ENCODE measurements at regions not wholly inside any gene's neighbourhood (a gene's known extent, or its start where the extent isn't known, plus 50 kb on each side); places are given as distances from the start of the nearest gene placed in this dataset.
"Not testable (repeated sequence)": the region's sequence is repeated elsewhere in the genome, so short reads cannot be mapped to it uniquely, and the experiment has no call there.

DNA sequence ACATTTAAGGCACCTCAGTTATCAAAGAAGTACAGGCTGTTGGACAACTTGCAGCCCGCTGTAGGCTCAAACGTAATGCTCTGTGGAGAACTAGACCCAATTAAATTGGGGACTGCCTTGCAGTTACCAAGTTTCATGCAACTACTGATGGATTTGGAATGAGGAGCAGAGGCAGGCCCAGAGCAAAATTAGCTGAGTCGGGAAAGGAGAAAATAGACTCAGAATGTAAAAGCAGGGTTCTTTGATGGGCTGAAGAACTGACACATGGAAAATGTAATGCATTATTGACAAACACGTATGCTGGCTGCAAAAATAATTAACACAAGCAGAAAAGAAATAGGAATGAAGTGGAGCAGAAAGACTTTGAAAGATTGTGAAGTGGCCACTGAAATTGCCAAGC lies 432.7 kb upstream of the HNRNPA3 start:
- Histone ChIP-seq H3K9ac (ENCODE audit: low read depth in 1 of 2, low read length in 2 of 2) (no peak overlapping the region), H3K27me3 (ENCODE audit: control insufficient read depth in 2 of 2, insufficient read depth in 2 of 2, low read length in 2 of 2) (no peaks in the 10 kb centered on the region), H3K36me3 (ENCODE audit: control insufficient read depth in 2 of 2, insufficient read depth in 2 of 2, low read length in 2 of 2) (no peaks in the 10 kb centered on the region), H3K4me3 (ENCODE audit: low read length in 2 of 2) (no peak overlapping the region), H3K27ac (ENCODE audit: low read depth in 2 of 2, low read length in 2 of 2) (no peak overlapping the region), H3K4me1 (ENCODE audit: control insufficient read depth in 2 of 2, insufficient read depth in 2 of 2, low read length in 2 of 2) (no peaks in the 10 kb centered on the region), H3K9me3 (ENCODE audit: control insufficient read depth in 2 of 2, low read length in 2 of 2) (no peaks in the 10 kb centered on the region)

DNA sequence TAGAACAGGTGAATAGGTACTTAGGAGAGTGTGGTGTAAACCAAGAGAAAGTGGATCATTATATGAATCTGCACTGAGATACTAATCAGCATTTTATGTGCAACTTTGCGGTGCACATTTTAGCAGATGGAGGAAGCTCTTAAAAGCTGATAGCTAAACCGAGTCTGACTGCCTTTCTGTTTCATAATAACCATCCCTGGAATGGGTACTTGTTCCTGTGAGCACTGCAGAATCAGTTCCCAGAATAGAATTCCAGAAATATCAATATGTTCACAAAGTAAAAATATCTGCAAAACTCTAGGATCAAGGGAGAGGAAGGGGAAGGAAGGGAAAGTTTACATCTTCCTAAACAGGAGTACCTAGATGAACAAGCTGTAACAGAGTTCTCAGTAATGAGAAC lies 432.2 kb upstream of the HNRNPA3 start:
- H3K9ac ChIP-seq (ENCODE audit: low read depth in 1 of 2, low read length in 2 of 2): no peak overlapping the region
- H3K9me3 ChIP-seq (ENCODE audit: control insufficient read depth in 2 of 2, low read length in 2 of 2): no peaks in the 10 kb centered on the region
- no peaks in the 10 kb centered on the region for H3K4me1 ChIP-seq (ENCODE audit: control insufficient read depth in 2 of 2, insufficient read depth in 2 of 2, low read length in 2 of 2)
- no peaks in the 10 kb centered on the region for H3K27me3 ChIP-seq (ENCODE audit: control insufficient read depth in 2 of 2, insufficient read depth in 2 of 2, low read length in 2 of 2)
- no peak overlapping the region for H3K27ac ChIP-seq (ENCODE audit: low read depth in 2 of 2, low read length in 2 of 2)
- H3K36me3 ChIP-seq (ENCODE audit: control insufficient read depth in 2 of 2, insufficient read depth in 2 of 2, low read length in 2 of 2): no peaks in the 10 kb centered on the region
- no peak overlapping the region for H3K4me3 ChIP-seq (ENCODE audit: low read length in 2 of 2)

DNA sequence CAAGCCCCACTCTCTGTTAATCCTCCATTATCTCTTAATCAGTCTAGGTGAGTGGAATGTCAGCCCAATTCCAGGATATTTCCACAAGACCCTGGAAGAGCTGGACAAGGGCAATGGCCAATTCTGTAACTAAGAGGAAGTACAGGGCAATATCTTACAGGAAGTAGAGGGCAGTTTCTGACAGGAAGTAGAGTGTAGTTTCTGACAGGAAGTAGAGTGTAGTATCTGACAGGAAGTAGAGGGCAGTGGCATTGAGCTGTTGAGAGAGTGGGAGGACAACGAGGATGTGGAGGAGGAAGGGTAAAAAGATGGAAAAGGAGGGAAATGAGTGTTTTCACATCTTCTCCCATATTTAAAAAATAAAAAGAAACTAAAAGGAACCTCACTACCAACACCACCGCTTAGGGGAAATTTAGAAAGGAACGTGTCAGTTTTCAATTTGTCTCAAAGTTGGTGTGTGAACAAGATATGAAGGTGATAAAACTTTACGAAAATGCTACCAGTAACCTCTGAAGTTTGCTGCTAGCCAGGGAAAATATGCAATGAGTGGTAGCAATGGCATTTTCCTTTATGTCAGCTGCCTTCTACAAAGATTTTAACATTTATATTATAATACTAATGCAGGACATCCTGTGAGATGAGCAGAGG lies 430.9 kb upstream of the HNRNPA3 start:
- H3K4me1 ChIP-seq (ENCODE audit: control insufficient read depth in 2 of 2, insufficient read depth in 2 of 2, low read length in 2 of 2): no peaks in the 10 kb centered on the region
- H3K9ac ChIP-seq (ENCODE audit: low read depth in 1 of 2, low read length in 2 of 2): no peak overlapping the region
- H3K4me3 ChIP-seq (ENCODE audit: low read length in 2 of 2): no peak overlapping the region
- no peaks in the 10 kb centered on the region for H3K27me3 ChIP-seq (ENCODE audit: control insufficient read depth in 2 of 2, insufficient read depth in 2 of 2, low read length in 2 of 2)
- no peaks in the 10 kb centered on the region for H3K36me3 ChIP-seq (ENCODE audit: control insufficient read depth in 2 of 2, insufficient read depth in 2 of 2, low read length in 2 of 2)
- H3K9me3 ChIP-seq (ENCODE audit: control insufficient read depth in 2 of 2, low read length in 2 of 2): no peaks in the 10 kb centered on the region
- H3K27ac ChIP-seq (ENCODE audit: low read depth in 2 of 2, low read length in 2 of 2): no peak overlapping the region

DNA sequence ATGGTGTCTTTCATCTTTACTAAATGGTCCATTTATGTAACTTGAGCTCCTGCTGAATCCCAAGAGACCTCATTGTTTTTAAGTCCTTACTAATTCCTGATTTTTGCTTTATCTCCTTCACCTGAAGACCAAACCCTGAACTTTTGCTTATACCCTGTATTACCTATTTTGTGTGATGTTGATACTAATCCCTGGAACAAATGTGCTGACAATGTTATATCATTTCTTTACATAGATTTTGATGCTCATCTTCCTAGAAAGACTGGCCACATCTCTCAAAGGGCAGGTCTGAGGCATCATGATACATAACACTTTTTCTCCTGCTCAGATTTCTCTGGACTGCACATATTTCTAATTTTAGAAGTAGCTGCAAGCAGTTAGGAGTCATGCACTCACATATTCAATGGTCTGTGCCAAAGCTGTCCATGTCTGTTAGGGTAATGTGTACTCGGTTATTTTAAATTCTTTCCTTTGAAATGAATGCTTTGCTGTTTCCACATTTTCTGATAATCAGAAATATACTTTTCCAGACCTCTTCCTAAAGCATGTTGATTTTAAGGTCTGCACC lies 427.9 kb upstream of the HNRNPA3 start:
- H3K27ac ChIP-seq (ENCODE audit: low read depth in 2 of 2, low read length in 2 of 2): no peak overlapping the region
- H3K9me3 ChIP-seq (ENCODE audit: control insufficient read depth in 2 of 2, low read length in 2 of 2): no peaks in the 10 kb centered on the region
- no peak overlapping the region for H3K9ac ChIP-seq (ENCODE audit: low read depth in 1 of 2, low read length in 2 of 2)
- H3K36me3 ChIP-seq (ENCODE audit: control insufficient read depth in 2 of 2, insufficient read depth in 2 of 2, low read length in 2 of 2): no peaks in the 10 kb centered on the region
- H3K4me3 ChIP-seq (ENCODE audit: low read length in 2 of 2): no peak overlapping the region
- H3K27me3 ChIP-seq (ENCODE audit: control insufficient read depth in 2 of 2, insufficient read depth in 2 of 2, low read length in 2 of 2): no peaks in the 10 kb centered on the region
- no peaks in the 10 kb centered on the region for H3K4me1 ChIP-seq (ENCODE audit: control insufficient read depth in 2 of 2, insufficient read depth in 2 of 2, low read length in 2 of 2)

DNA sequence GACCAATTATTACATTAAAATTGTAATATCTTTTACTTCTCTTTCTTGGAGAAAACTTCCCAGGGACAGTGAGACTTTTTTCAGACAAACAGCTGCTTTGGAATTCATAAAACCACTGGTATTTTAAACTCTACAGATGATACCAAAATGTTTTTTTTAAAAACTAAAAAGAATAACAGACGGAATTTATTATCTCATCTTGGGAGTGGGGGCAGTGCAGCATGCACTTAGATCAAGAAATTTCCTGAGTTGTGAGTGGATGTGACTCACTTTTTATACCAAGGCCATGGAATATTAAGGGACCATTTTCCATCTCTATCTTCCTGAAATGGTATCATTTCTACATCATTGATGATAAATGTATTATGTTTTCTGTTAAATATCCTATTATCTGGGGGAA lies 422.8 kb upstream of the HNRNPA3 start:
- Histone ChIP-seq H3K27me3 (ENCODE audit: control insufficient read depth in 2 of 2, insufficient read depth in 2 of 2, low read length in 2 of 2) (peaks cover 0 to 2% of the 10 kb centered on the region in 2 donors), H3K4me1 (ENCODE audit: control insufficient read depth in 2 of 2, insufficient read depth in 2 of 2, low read length in 2 of 2) (no peaks in the 10 kb centered on the region), H3K9me3 (ENCODE audit: control insufficient read depth in 2 of 2, low read length in 2 of 2) (no peaks in the 10 kb centered on the region), H3K27ac (ENCODE audit: low read depth in 2 of 2, low read length in 2 of 2) (no peak overlapping the region), H3K4me3 (ENCODE audit: low read length in 2 of 2) (no peak overlapping the region), H3K9ac (ENCODE audit: low read depth in 1 of 2, low read length in 2 of 2) (no peak overlapping the region), H3K36me3 (ENCODE audit: control insufficient read depth in 2 of 2, insufficient read depth in 2 of 2, low read length in 2 of 2) (no peaks in the 10 kb centered on the region)

DNA sequence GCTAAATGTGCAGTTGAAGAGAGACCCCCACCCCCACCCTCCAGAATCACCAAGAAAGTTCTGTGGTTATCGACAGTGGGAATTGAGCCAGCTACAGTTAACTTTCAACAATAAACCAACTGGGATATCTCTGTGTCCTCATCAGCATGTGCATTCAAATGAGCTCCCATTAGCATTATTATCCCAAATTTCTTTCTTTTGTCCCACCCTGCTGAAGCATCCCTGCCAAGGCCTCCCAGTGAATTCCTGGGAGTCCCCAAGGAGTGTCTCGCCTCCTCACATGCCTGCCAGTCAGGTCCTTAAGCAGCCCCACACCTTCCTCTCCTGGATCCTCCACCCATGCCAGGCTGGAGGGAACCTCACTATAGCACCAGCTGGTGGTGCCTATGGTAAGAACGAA lies 422.1 kb upstream of the HNRNPA3 start:
- no peak overlapping the region for H3K9ac ChIP-seq (ENCODE audit: low read depth in 1 of 2, low read length in 2 of 2)
- no peaks in the 10 kb centered on the region for H3K36me3 ChIP-seq (ENCODE audit: control insufficient read depth in 2 of 2, insufficient read depth in 2 of 2, low read length in 2 of 2)
- H3K4me3 ChIP-seq (ENCODE audit: low read length in 2 of 2): no peak overlapping the region
- H3K27ac ChIP-seq (ENCODE audit: low read depth in 2 of 2, low read length in 2 of 2): no peak overlapping the region
- H3K4me1 ChIP-seq (ENCODE audit: control insufficient read depth in 2 of 2, insufficient read depth in 2 of 2, low read length in 2 of 2): no peaks in the 10 kb centered on the region
- H3K27me3 ChIP-seq (ENCODE audit: control insufficient read depth in 2 of 2, insufficient read depth in 2 of 2, low read length in 2 of 2): peaks cover 0 to 2% of the 10 kb centered on the region in 2 donors
- no peaks in the 10 kb centered on the region for H3K9me3 ChIP-seq (ENCODE audit: control insufficient read depth in 2 of 2, low read length in 2 of 2)

DNA sequence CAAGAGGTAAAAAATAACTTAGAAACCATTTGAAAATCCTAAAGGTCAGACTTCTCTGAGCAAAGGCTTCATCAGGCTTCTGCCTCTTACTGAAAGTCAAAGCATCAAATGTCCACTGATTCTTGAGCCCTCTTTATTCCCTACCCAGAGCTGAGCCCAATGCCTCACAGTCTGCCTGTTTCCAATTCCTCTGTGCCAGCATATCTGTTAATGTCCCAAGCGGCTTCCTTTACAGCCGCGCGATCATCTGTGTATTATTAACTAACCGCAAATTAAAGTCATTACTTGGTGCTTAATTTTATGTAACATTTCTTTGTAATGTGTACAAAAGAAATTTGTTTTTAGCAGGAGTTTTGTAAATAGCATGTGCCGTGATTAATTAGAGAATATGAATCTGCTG lies 418.8 kb upstream of the HNRNPA3 start:
- H3K4me3 ChIP-seq (ENCODE audit: low read length in 2 of 2): no peak overlapping the region
- no peaks in the 10 kb centered on the region for H3K9me3 ChIP-seq (ENCODE audit: control insufficient read depth in 2 of 2, low read length in 2 of 2)
- H3K9ac ChIP-seq (ENCODE audit: low read depth in 1 of 2, low read length in 2 of 2): no peak overlapping the region
- H3K27ac ChIP-seq (ENCODE audit: low read depth in 2 of 2, low read length in 2 of 2): no peak overlapping the region
- H3K27me3 ChIP-seq (ENCODE audit: control insufficient read depth in 2 of 2, insufficient read depth in 2 of 2, low read length in 2 of 2): peaks cover 0 to 2% of the 10 kb centered on the region in 2 donors
- no peaks in the 10 kb centered on the region for H3K36me3 ChIP-seq (ENCODE audit: control insufficient read depth in 2 of 2, insufficient read depth in 2 of 2, low read length in 2 of 2)
- no peaks in the 10 kb centered on the region for H3K4me1 ChIP-seq (ENCODE audit: control insufficient read depth in 2 of 2, insufficient read depth in 2 of 2, low read length in 2 of 2)

DNA sequence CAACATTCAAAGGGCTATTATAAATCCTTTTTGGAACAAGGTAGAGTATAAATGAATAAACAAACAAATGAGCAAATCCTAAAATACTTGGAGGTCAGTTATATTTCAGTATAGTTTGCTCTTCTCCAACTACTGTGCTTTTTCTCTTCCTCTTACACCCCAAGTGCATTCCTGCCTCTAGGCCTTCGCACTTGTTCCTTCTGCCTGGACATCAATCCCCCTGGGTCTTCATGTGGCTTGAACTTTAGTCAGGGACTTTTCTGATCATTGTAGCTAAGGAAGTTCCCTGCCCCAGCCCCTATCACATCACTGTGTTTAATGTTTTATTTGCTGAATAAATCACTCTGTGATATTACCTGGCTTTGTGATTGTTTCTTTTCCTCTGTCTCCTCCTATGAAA lies 418.2 kb upstream of the HNRNPA3 start:
- Histone ChIP-seq H3K27me3 (ENCODE audit: control insufficient read depth in 2 of 2, insufficient read depth in 2 of 2, low read length in 2 of 2) (peaks cover 0 to 2% of the 10 kb centered on the region in 2 donors), H3K36me3 (ENCODE audit: control insufficient read depth in 2 of 2, insufficient read depth in 2 of 2, low read length in 2 of 2) (no peaks in the 10 kb centered on the region), H3K9ac (ENCODE audit: low read depth in 1 of 2, low read length in 2 of 2) (no peak overlapping the region), H3K9me3 (ENCODE audit: control insufficient read depth in 2 of 2, low read length in 2 of 2) (no peaks in the 10 kb centered on the region), H3K4me1 (ENCODE audit: control insufficient read depth in 2 of 2, insufficient read depth in 2 of 2, low read length in 2 of 2) (no peaks in the 10 kb centered on the region), H3K27ac (ENCODE audit: low read depth in 2 of 2, low read length in 2 of 2) (no peak overlapping the region), H3K4me3 (ENCODE audit: low read length in 2 of 2) (no peak overlapping the region)

DNA sequence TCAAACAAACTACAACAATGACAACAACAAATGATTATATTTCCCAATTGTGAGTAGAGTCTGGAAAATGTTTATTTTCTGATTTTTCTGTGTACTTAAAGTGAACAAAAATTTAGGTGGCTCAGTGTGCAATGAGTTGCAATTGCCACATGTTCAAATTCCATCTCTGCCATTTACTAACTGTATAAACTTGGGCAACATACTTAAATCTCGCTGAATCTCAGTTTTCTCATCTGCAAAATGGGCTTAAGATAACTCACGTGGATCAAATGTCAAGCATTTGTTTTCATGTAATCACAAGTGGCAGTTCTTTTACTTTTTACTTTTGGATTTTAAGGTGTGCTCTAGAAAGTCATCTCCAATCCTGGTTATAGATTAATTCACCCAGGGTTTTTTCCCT lies 416.8 kb upstream of the HNRNPA3 start:
- H3K9me3 ChIP-seq (ENCODE audit: control insufficient read depth in 2 of 2, low read length in 2 of 2): no peaks in the 10 kb centered on the region
- no peaks in the 10 kb centered on the region for H3K4me1 ChIP-seq (ENCODE audit: control insufficient read depth in 2 of 2, insufficient read depth in 2 of 2, low read length in 2 of 2)
- no peak overlapping the region for H3K4me3 ChIP-seq (ENCODE audit: low read length in 2 of 2)
- no peak overlapping the region for H3K9ac ChIP-seq (ENCODE audit: low read depth in 1 of 2, low read length in 2 of 2)
- H3K27me3 ChIP-seq (ENCODE audit: control insufficient read depth in 2 of 2, insufficient read depth in 2 of 2, low read length in 2 of 2): peaks cover 0 to 2% of the 10 kb centered on the region in 2 donors
- no peak overlapping the region for H3K27ac ChIP-seq (ENCODE audit: low read depth in 2 of 2, low read length in 2 of 2)
- H3K36me3 ChIP-seq (ENCODE audit: control insufficient read depth in 2 of 2, insufficient read depth in 2 of 2, low read length in 2 of 2): no peaks in the 10 kb centered on the region

DNA sequence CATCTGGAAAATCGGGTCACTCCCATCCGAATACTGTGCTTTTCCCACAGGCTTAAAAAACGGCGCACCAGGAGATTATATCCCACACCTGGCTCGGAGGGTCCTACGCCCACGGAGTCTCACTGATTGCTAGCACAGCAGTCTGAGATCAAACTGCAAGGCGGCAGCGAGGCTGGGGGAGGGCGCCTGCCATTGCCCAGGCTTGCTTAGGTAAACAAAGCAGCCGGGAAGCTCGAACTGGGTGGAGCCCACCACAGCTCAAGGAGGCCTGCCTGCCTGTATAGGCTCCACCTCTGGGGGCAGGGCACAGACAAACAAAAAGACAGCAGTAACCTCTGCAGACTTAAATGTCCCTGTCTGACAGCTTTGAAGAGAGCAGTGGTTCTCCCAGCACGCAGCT lies 415.9 kb upstream of the HNRNPA3 start:
- H3K9ac ChIP-seq (ENCODE audit: low read depth in 1 of 2, low read length in 2 of 2); H3K27me3 ChIP-seq (ENCODE audit: control insufficient read depth in 2 of 2, insufficient read depth in 2 of 2, low read length in 2 of 2); H3K4me1 ChIP-seq (ENCODE audit: control insufficient read depth in 2 of 2, insufficient read depth in 2 of 2, low read length in 2 of 2); H3K9me3 ChIP-seq (ENCODE audit: control insufficient read depth in 2 of 2, low read length in 2 of 2); H3K36me3 ChIP-seq (ENCODE audit: control insufficient read depth in 2 of 2, insufficient read depth in 2 of 2, low read length in 2 of 2); H3K4me3 ChIP-seq (ENCODE audit: low read length in 2 of 2); H3K27ac ChIP-seq (ENCODE audit: low read depth in 2 of 2, low read length in 2 of 2): not testable (repeated sequence)
